ENCODE measurements at regions not wholly inside any gene's neighbourhood (a gene's known extent, or its start where the extent isn't known, plus 50 kb on each side); places are given as distances from the start of the nearest gene placed in this dataset.

GRCh38 chr14:53354336-53354735, 201.2 kb upstream of the DDHD1 start:
- Histone ChIP-seq H3T11ph (ENCODE audit: low read length) (no peak overlapping the region), H3K23ac (ENCODE audit: insufficient read length, low read depth, low read length) (no peak overlapping the region), H3K9me3 (ENCODE audit: control insufficient read depth, low read depth, low read length) (no peaks in the 10 kb centered on the region), H2AFZ (ENCODE audit: low read length) (no peak overlapping the region), H2AK5ac (ENCODE audit: insufficient read length, low read length) (no peak overlapping the region), H3K4me1 (ENCODE audit: insufficient read depth, low read length) (peaks cover 2% of the 10 kb centered on the region; the same call in 1 of the 2 replicates), H3K4me2 (ENCODE audit: insufficient read depth, insufficient read length, low read length) (no peak overlapping the region), H3K9ac (ENCODE audit: extremely low read depth, insufficient read length, low read length) (no peak overlapping the region), H4K5ac (ENCODE audit: insufficient read length, low read depth, low read length) (no peak overlapping the region), H3K14ac (ENCODE audit: insufficient read depth, low read length) (no peak overlapping the region), H3K27ac (ENCODE audit: insufficient read length, low read depth, low read length) (peak overlapping the region; percentile 91), H4K8ac (replicated peaks; ENCODE audit: insufficient read length, low read depth, low read length) (no peak overlapping the region), H2BK5ac (ENCODE audit: insufficient read length, low read length) (no peak overlapping the region), H2BK12ac (ENCODE audit: insufficient read length, low read depth, low read length) (no peak overlapping the region), H3K27me3 (ENCODE audit: insufficient read depth, low read length) (no peaks in the 10 kb centered on the region), H3K18ac (ENCODE audit: insufficient read length, low read depth, low read length) (no peak overlapping the region), H3K23me2 (ENCODE audit: insufficient read length, low read depth, low read length, poor library complexity, severe bottlenecking) (no peaks in the 10 kb centered on the region), H3K56ac (ENCODE audit: insufficient read length, low read depth, low read length) (no peak overlapping the region), H2BK20ac (ENCODE audit: low read depth, low read length, poor library complexity, severe bottlenecking) (no peak overlapping the region), H3K4ac (ENCODE audit: low read depth, low read length) (no peak overlapping the region), H3K79me1 (ENCODE audit: insufficient read depth, low read depth, low read length, poor library complexity, severe bottlenecking) (no peaks in the 10 kb centered on the region), H2BK15ac (ENCODE audit: low read depth, low read length) (no peak overlapping the region), H2BK120ac (ENCODE audit: low read depth, low read length, poor library complexity, severe bottlenecking) (no peak overlapping the region), H3K79me2 (ENCODE audit: insufficient read depth, low read length) (no peaks in the 10 kb centered on the region), H4K20me1 (ENCODE audit: control insufficient read depth, insufficient read depth, insufficient read length) (no peaks in the 10 kb centered on the region), H4K91ac (ENCODE audit: insufficient read length, low read depth, low read length) (no peak overlapping the region)
- H3K4me3 Mint-ChIP-seq = no peak overlapping the region
- no peak for DNase-seq
- peak overlapping the region; percentile 93 to 99 (median 97); a peak in 5 of 7 replicates for H3K27ac Mint-ChIP-seq
- H3K36me3 Mint-ChIP-seq (ENCODE audit: insufficient read depth in 1 of 3, low read depth in 3 of 3) = peaks cover 4 to 7% (median 4%) of the 10 kb centered on the region in 3 experiments
- H3K9me3 Mint-ChIP-seq = peaks cover 0 to 2% of the 10 kb centered on the region in 2 experiments; a peak in 2 of 5 replicates
- H3K4me1 Mint-ChIP-seq = peaks cover 36% of the 10 kb centered on the region in 2 experiments
- H3K27me3 Mint-ChIP-seq (ENCODE audit: low read depth) = no peaks in the 10 kb centered on the region
- TF ChIP-seq, protein P1, sequence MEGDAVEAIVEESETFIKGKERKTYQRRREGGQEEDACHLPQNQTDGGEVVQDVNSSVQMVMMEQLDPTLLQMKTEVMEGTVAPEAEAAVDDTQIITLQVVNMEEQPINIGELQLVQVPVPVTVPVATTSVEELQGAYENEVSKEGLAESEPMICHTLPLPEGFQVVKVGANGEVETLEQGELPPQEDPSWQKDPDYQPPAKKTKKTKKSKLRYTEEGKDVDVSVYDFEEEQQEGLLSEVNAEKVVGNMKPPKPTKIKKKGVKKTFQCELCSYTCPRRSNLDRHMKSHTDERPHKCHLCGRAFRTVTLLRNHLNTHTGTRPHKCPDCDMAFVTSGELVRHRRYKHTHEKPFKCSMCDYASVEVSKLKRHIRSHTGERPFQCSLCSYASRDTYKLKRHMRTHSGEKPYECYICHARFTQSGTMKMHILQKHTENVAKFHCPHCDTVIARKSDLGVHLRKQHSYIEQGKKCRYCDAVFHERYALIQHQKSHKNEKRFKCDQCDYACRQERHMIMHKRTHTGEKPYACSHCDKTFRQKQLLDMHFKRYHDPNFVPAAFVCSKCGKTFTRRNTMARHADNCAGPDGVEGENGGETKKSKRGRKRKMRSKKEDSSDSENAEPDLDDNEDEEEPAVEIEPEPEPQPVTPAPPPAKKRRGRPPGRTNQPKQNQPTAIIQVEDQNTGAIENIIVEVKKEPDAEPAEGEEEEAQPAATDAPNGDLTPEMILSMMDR (conservative IDR thresholded peaks at IDR 0.05) = no peak
